ENCODE measurements at regions not wholly inside any gene's neighbourhood (a gene's known extent, or its start where the extent isn't known, plus 50 kb on each side); places are given as distances from the start of the nearest gene placed in this dataset.

DNA sequence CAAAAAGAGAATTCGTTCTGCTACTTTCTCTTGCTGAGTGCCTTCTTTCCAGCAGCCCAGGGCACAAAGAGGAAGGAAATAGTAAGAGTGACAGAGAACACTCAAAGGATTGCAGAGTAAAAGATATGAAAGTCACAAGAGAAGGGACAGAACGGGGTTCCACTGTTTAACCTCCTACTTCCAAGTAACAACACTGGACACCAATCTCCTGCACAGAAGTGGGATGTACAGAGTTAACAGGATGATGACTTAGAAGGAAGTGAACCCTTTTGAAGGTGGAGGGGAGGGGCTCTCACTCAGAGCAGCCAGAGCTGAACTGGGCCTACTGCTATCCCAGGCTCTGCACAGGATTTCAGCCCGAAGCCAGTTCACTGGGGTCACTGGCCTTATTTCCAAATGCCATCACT is 130.1 kb upstream of the PRICKLE2 start:
- H3K4me3 ChIP-seq (ENCODE audit: low read length), result no peak overlapping the region
- H3K9ac ChIP-seq (ENCODE audit: low read length), result no peak overlapping the region
- no peaks in the 10 kb centered on the region for H4K20me1 ChIP-seq (ENCODE audit: insufficient read depth, low read depth, low read length)
- H3K9me2 ChIP-seq (replicated peaks; ENCODE audit: insufficient read depth, low read length), result no peaks in the 10 kb centered on the region
- H3K9me3 ChIP-seq (ENCODE audit: low read length), result no peaks in the 10 kb centered on the region
- H3K4me2 ChIP-seq (ENCODE audit: low read depth, low read length, poor library complexity, severe bottlenecking), result no peak overlapping the region
- no peaks in the 10 kb centered on the region for H3K27me3 ChIP-seq (ENCODE audit: low read length)
- H2AFZ ChIP-seq (ENCODE audit: low read length), result no peak overlapping the region
- DNase-seq, result no peak
- no peaks in the 10 kb centered on the region for H3K4me1 ChIP-seq (ENCODE audit: low read length)
- H3K27ac ChIP-seq (ENCODE audit: low read length), result no peak overlapping the region
- no peaks in the 10 kb centered on the region for H3K79me2 ChIP-seq (ENCODE audit: low read length)
- H3K36me3 ChIP-seq (ENCODE audit: insufficient read depth, low read length), result no peaks in the 10 kb centered on the region

DNA sequence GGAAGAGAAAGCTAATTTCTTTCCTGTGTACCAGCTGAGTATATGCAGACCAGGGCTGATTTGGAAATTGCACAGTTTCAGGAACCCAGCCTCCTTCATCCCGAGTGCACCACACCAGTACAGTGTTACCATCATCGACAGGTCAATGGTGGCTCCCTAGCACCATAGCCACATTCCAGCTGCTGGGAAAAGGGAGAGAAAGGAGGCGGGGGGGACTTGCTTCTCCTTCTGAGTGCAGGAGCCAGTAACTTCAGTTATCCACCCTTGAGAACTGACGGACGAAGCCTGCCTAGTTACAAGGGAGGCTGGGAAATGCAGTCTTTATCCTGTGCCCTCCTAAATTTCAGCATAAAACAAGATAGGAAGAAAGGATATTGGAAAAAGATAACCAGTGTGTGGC is 129.7 kb upstream of the PRICKLE2 start:
- H3K27me3 ChIP-seq (ENCODE audit: low read length), result no peaks in the 10 kb centered on the region
- no peaks in the 10 kb centered on the region for H3K79me2 ChIP-seq (ENCODE audit: low read length)
- no peak overlapping the region for H3K4me2 ChIP-seq (ENCODE audit: low read depth, low read length, poor library complexity, severe bottlenecking)
- H3K36me3 ChIP-seq (ENCODE audit: insufficient read depth, low read length), result no peaks in the 10 kb centered on the region
- no peaks in the 10 kb centered on the region for H3K9me3 ChIP-seq (ENCODE audit: low read length)
- H2AFZ ChIP-seq (ENCODE audit: low read length), result no peak overlapping the region
- H3K4me1 ChIP-seq (ENCODE audit: low read length), result no peaks in the 10 kb centered on the region
- H4K20me1 ChIP-seq (ENCODE audit: insufficient read depth, low read depth, low read length), result no peaks in the 10 kb centered on the region
- DNase-seq, result no peak
- no peak overlapping the region for H3K4me3 ChIP-seq (ENCODE audit: low read length)
- H3K9ac ChIP-seq (ENCODE audit: low read length), result no peak overlapping the region
- no peak overlapping the region for H3K27ac ChIP-seq (ENCODE audit: low read length)
- H3K9me2 ChIP-seq (replicated peaks; ENCODE audit: insufficient read depth, low read length), result no peaks in the 10 kb centered on the region

DNA sequence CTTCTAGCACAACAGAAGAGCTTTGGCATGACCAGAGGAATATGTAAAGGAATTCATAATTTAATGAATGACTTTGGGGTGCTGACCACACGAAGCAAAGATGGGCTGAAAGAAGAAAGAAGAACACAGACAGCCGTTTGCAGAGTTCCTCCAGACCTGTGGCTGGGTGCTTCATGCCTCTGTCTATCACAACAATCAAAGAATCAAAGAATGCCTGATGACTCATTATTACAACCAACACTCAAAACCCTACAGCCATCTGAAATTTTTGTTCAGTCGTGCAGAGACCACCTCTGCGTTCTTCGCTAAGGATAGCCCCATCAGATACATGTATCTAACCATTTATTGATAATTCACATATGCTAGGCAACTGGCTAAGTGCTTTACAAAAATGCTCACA is 129.0 kb upstream of the PRICKLE2 start:
- Histone ChIP-seq H3K79me2 (ENCODE audit: low read length) (no peaks in the 10 kb centered on the region), H3K4me1 (ENCODE audit: low read length) (no peaks in the 10 kb centered on the region), H3K9me2 (replicated peaks; ENCODE audit: insufficient read depth, low read length) (no peaks in the 10 kb centered on the region), H3K27ac (ENCODE audit: low read length) (no peak overlapping the region), H3K9ac (ENCODE audit: low read length) (no peak overlapping the region), H3K4me3 (ENCODE audit: low read length) (no peak overlapping the region), H3K36me3 (ENCODE audit: insufficient read depth, low read length) (no peaks in the 10 kb centered on the region), H2AFZ (ENCODE audit: low read length) (no peak overlapping the region), H3K9me3 (ENCODE audit: low read length) (no peaks in the 10 kb centered on the region), H3K27me3 (ENCODE audit: low read length) (no peaks in the 10 kb centered on the region), H4K20me1 (ENCODE audit: insufficient read depth, low read depth, low read length) (no peaks in the 10 kb centered on the region), H3K4me2 (ENCODE audit: low read depth, low read length, poor library complexity, severe bottlenecking) (no peak overlapping the region)
- no peak for DNase-seq

DNA sequence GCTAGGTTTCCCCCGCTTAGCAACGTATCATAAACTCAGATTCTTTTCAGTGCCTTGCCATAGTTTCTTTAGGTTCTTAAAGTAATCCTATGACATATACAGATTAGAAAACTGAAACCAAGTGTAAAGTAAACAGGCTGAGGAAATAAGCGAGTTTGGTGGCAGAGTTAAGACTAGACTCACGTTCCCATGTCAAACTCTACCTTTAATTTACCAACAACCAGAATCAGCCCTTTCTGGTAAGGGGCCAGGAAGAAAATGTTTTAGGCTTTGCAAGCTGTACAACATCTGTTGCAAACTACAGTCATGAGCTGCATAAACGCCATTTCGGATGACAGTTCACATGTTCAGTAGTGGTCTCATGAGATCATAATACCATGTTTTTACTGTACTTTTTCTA is 128.0 kb upstream of the PRICKLE2 start:
- H4K20me1 ChIP-seq (ENCODE audit: insufficient read depth, low read depth, low read length), result no peaks in the 10 kb centered on the region
- no peak overlapping the region for H3K9ac ChIP-seq (ENCODE audit: low read length)
- no peak overlapping the region for H3K4me2 ChIP-seq (ENCODE audit: low read depth, low read length, poor library complexity, severe bottlenecking)
- no peak for DNase-seq
- no peak overlapping the region for H3K27ac ChIP-seq (ENCODE audit: low read length)
- no peaks in the 10 kb centered on the region for H3K4me1 ChIP-seq (ENCODE audit: low read length)
- no peak overlapping the region for H2AFZ ChIP-seq (ENCODE audit: low read length)
- no peaks in the 10 kb centered on the region for H3K27me3 ChIP-seq (ENCODE audit: low read length)
- H3K9me2 ChIP-seq (replicated peaks; ENCODE audit: insufficient read depth, low read length), result no peaks in the 10 kb centered on the region
- H3K79me2 ChIP-seq (ENCODE audit: low read length), result no peaks in the 10 kb centered on the region
- H3K9me3 ChIP-seq (ENCODE audit: low read length), result no peaks in the 10 kb centered on the region
- H3K4me3 ChIP-seq (ENCODE audit: low read length), result no peak overlapping the region
- H3K36me3 ChIP-seq (ENCODE audit: insufficient read depth, low read length), result no peaks in the 10 kb centered on the region

DNA sequence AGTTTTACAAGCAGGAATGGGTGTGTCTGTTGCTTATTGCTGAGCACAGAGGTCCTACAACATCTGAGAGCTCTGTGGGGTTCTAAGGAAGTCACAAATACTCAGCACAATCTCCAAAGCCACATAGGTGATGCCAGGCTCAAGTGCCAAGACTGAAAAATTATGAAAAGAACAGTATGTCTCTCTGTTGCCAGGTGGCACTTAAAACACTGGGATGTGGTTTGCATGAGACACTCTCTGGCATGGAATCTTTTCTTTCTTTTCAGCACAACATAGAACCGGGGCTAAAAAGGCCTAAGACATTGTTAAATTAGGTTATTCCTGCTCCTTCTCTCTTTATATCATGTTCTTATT is 127.3 kb upstream of the PRICKLE2 start:
- Histone ChIP-seq H3K79me2 (ENCODE audit: low read length) (no peaks in the 10 kb centered on the region), H3K4me3 (ENCODE audit: low read length) (no peak overlapping the region), H3K9me2 (replicated peaks; ENCODE audit: insufficient read depth, low read length) (no peaks in the 10 kb centered on the region), H3K4me1 (ENCODE audit: low read length) (no peaks in the 10 kb centered on the region), H3K4me2 (ENCODE audit: low read depth, low read length, poor library complexity, severe bottlenecking) (no peak overlapping the region), H3K27ac (ENCODE audit: low read length) (no peak overlapping the region), H3K9me3 (ENCODE audit: low read length) (no peaks in the 10 kb centered on the region), H3K9ac (ENCODE audit: low read length) (no peak overlapping the region), H3K36me3 (ENCODE audit: insufficient read depth, low read length) (no peaks in the 10 kb centered on the region), H3K27me3 (ENCODE audit: low read length) (no peaks in the 10 kb centered on the region), H2AFZ (ENCODE audit: low read length) (no peak overlapping the region), H4K20me1 (ENCODE audit: insufficient read depth, low read depth, low read length) (no peaks in the 10 kb centered on the region)
- no peak for DNase-seq

DNA sequence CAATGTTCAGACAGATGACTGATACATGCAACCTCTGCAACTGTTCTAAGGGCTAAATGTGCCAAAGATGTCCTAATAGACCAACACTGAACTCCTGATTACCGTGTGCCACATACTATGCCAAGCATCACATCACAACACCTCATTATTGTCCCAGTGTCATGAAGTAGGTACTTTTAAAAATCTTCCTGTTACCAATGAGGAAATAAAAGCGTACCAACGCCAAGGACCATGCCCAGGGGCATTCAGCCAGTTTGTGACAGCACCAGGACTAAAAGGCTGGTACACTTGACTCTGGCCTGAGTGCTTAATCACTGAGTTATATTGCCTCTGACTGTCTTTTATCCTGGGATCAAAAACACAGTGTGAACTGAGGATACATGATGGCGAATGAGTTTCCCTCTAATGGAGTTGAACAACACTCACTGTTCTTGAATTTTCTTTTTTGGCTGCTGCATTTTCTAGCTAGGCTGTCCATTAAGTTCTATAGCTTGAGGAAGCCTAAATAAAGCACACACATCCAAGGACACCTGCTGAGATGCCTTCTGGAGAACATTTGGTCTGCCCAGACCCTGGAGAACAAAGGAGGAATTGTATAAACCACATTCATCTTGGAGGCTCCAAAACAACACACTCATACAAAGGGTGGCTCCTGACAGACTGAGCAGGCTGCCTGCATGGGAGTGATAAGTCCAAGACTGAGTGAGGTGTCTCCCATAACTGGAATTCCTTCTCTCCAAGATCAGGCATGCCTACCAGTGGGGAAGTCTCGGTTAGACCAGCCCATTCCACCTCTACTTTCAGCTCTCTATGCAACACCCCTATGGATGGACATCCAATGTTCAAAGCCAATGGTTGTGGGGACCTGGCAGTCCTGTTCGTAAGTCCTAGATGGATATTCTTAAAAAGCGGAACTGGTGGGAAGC is 126.7 kb upstream of the PRICKLE2 start:
- H3K27me3 ChIP-seq (ENCODE audit: low read length), result no peaks in the 10 kb centered on the region
- no peaks in the 10 kb centered on the region for H3K79me2 ChIP-seq (ENCODE audit: low read length)
- no peaks in the 10 kb centered on the region for H4K20me1 ChIP-seq (ENCODE audit: insufficient read depth, low read depth, low read length)
- H3K4me1 ChIP-seq (ENCODE audit: low read length), result no peaks in the 10 kb centered on the region
- H2AFZ ChIP-seq (ENCODE audit: low read length), result no peak overlapping the region
- DNase-seq, result no peak
- no peak overlapping the region for H3K9ac ChIP-seq (ENCODE audit: low read length)
- H3K9me3 ChIP-seq (ENCODE audit: low read length), result no peaks in the 10 kb centered on the region
- H3K27ac ChIP-seq (ENCODE audit: low read length), result no peak overlapping the region
- H3K36me3 ChIP-seq (ENCODE audit: insufficient read depth, low read length), result no peaks in the 10 kb centered on the region
- H3K9me2 ChIP-seq (replicated peaks; ENCODE audit: insufficient read depth, low read length), result no peaks in the 10 kb centered on the region
- H3K4me2 ChIP-seq (ENCODE audit: low read depth, low read length, poor library complexity, severe bottlenecking), result no peak overlapping the region
- no peak overlapping the region for H3K4me3 ChIP-seq (ENCODE audit: low read length)

DNA sequence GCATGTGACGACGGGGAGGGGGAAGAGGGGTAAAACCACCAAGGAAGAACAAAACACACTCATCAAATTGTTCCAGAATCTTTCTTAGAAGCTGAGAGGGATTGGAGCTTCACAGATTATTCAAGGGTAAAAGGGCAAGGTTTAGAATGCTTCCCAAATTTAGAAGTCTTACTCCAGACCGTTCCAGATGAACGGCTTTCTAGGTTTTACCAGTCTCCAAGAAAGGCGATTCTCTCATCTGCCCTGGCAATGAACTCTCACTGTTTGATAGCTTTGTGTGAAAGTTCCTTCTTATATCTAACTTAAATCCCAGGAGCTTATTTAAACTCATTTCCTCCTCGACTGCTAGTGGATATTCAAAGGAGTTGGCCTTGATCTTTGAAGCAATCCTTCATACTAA is 124.3 kb upstream of the PRICKLE2 start:
- Histone ChIP-seq H3K27me3 (ENCODE audit: low read length) (no peaks in the 10 kb centered on the region), H3K9me3 (ENCODE audit: low read length) (no peaks in the 10 kb centered on the region), H3K4me1 (ENCODE audit: low read length) (no peaks in the 10 kb centered on the region), H4K20me1 (ENCODE audit: insufficient read depth, low read depth, low read length) (no peaks in the 10 kb centered on the region), H3K4me3 (ENCODE audit: low read length) (no peak overlapping the region), H3K9me2 (replicated peaks; ENCODE audit: insufficient read depth, low read length) (no peaks in the 10 kb centered on the region), H3K36me3 (ENCODE audit: insufficient read depth, low read length) (no peaks in the 10 kb centered on the region), H3K9ac (ENCODE audit: low read length) (no peak overlapping the region), H3K79me2 (ENCODE audit: low read length) (no peaks in the 10 kb centered on the region), H3K4me2 (ENCODE audit: low read depth, low read length, poor library complexity, severe bottlenecking) (no peak overlapping the region), H3K27ac (ENCODE audit: low read length) (no peak overlapping the region), H2AFZ (ENCODE audit: low read length) (no peak overlapping the region)
- no peak for DNase-seq

DNA sequence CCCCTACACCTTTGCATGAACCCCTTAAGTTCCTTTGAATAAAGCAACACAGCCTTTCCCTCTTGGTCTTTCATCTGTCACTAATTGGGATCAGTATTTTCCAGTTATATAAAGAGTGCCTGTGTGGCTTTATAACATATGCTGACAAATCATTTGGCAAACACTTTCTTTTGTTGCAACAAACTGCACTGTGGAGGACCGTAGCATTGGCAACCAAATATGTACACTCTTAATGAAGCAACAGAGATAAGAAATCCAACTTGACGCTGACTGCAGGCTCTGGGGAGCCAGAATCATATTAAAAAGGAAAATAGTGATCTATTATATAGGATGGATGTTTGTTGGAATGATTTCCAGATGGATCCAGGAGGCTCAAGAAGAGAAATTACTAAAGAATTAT is 120.1 kb upstream of the PRICKLE2 start:
- Histone ChIP-seq H3K4me1 (ENCODE audit: low read length) (no peaks in the 10 kb centered on the region), H4K20me1 (ENCODE audit: insufficient read depth, low read depth, low read length) (no peaks in the 10 kb centered on the region), H2AFZ (ENCODE audit: low read length) (no peak overlapping the region), H3K36me3 (ENCODE audit: insufficient read depth, low read length) (no peaks in the 10 kb centered on the region), H3K4me2 (ENCODE audit: low read depth, low read length, poor library complexity, severe bottlenecking) (no peak overlapping the region), H3K9me3 (ENCODE audit: low read length) (no peaks in the 10 kb centered on the region), H3K4me3 (ENCODE audit: low read length) (no peak overlapping the region), H3K79me2 (ENCODE audit: low read length) (no peaks in the 10 kb centered on the region), H3K27ac (ENCODE audit: low read length) (no peak overlapping the region), H3K9me2 (replicated peaks; ENCODE audit: insufficient read depth, low read length) (no peaks in the 10 kb centered on the region), H3K27me3 (ENCODE audit: low read length) (no peaks in the 10 kb centered on the region), H3K9ac (ENCODE audit: low read length) (no peak overlapping the region)
- DNase-seq, result no peak

Measured in Karpas-422 (cell line).